Loucy (cell line): ENCODE measurements at regions not wholly inside any gene's neighbourhood (a gene's known extent, or its start where the extent isn't known, plus 50 kb on each side); places are given as distances from the start of the nearest gene placed in this dataset.

Source experiments
- H2AFZ ChIP-seq: fragments of 200-600 bp; sonication (generic); 2 replicates; pipeline ENCODE4 v1.6.0; 2016; ENCODE audit warnings: antibody characterized with exemption, mild to moderate bottlenecking, low read length, moderate library complexity
- H3F3A ChIP-seq: fragments of 200-600 bp; 2 replicates; pipeline ENCODE4 v1.6.0; 2016; ENCODE audit warnings: antibody characterized with exemption, low read depth, mild to moderate bottlenecking
- H3K27me3 ChIP-seq: fragments of 200-600 bp; sonication (generic); 2 replicates; pipeline ENCODE4 v1.6.1; 2014; ENCODE audit warnings: low read length, mild to moderate bottlenecking; ENCODE audit not compliant: insufficient read depth, poor library complexity, severe bottlenecking
- H3K36me3 ChIP-seq: fragments of 200-600 bp; sonication (generic); 2 replicates; pipeline ENCODE4 v1.6.1; 2016; ENCODE audit warnings: low read length; ENCODE audit not compliant: insufficient read depth
- H3K4me1 ChIP-seq: fragments of 200-600 bp; sonication (generic); 2 replicates; pipeline ENCODE4 v1.5.1; 2014; ENCODE audit warnings: low read length, mild to moderate bottlenecking; ENCODE audit not compliant: insufficient read depth, poor library complexity, severe bottlenecking
- H3K4me2 ChIP-seq: fragments of 200-600 bp; sonication (generic); 2 replicates; pipeline ENCODE4 v1.6.0; 2014; ENCODE audit warnings: antibody characterized with exemption, low read length, low read depth, mild to moderate bottlenecking; ENCODE audit not compliant: poor library complexity, severe bottlenecking
- H3K4me3 ChIP-seq: fragments of 200-600 bp; sonication (generic); 2 replicates; pipeline ENCODE4 v1.5.1; 2014; ENCODE audit warnings: low read length, mild to moderate bottlenecking, mixed read lengths; ENCODE audit not compliant: poor library complexity, severe bottlenecking
- H3K79me2 ChIP-seq: fragments of 200-600 bp; sonication (generic); 2 replicates; pipeline ENCODE4 v1.6.1; 2014; ENCODE audit warnings: low read length; ENCODE audit not compliant: insufficient read depth
- H3K9ac ChIP-seq: fragments of 200-600 bp; sonication (generic); 2 replicates; pipeline ENCODE4 v1.6.0; 2014; ENCODE audit warnings: mild to moderate bottlenecking, low read depth, low read length, moderate library complexity; ENCODE audit not compliant: poor library complexity, severe bottlenecking
- H3K9me2 ChIP-seq: fragments of 200-600 bp; sonication (generic); replicated peaks from 2 replicates; pipeline ENCODE4 v1.6.1; 2016; ENCODE audit warnings: low read depth, low read length, mixed read lengths
- H3K9me3 ChIP-seq: fragments of 200-600 bp; sonication (generic); 2 replicates; pipeline ENCODE4 v1.6.1; 2014; ENCODE audit warnings: mild to moderate bottlenecking, antibody characterized with exemption, low read length, low read depth; ENCODE audit not compliant: insufficient read depth
- H4K20me1 ChIP-seq: fragments of 200-600 bp; sonication (generic); 2 replicates; pipeline ENCODE4 v1.6.0; 2014; ENCODE audit warnings: antibody characterized with exemption, low read length, mild to moderate bottlenecking; ENCODE audit not compliant: insufficient read depth, poor library complexity, severe bottlenecking
- EZH2phosphoT487 ChIP-seq: fragments of 200-600 bp; IDR thresholded peaks from 2 replicates; pipeline ENCODE4 v1.6.1; 2018; ENCODE audit warnings: antibody characterized with exemption, mild to moderate bottlenecking, moderate library complexity, borderline replicate concordance
- TF ChIP-seq, protein P1 (sequence below): fragments of 200-600 bp; sonication (generic); conservative IDR thresholded peaks from 2 replicates; pipeline ENCODE4 v1.5.1; 2014; ENCODE audit warnings: mild to moderate bottlenecking, antibody characterized with exemption, low read length

DNA sequence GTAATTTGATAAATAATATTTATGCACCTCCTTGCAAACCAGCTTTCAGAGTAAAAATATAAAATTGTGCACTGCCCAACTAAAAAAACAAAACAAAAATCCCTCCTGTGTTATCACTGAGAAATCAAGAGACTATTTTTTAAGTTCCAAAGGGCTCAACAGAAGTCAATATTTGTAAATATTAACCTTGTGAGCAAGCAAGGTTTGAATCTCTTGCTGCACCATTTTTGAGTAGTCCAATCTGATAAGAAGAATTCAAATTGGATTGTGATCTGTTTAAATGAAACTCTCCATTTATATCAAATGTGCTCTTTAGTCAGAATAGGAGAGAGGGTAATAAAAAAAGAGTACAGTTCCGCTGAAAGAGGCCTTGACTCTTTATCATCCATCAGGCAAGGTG lies 520.2 kb downstream of the RAB28 start:
- no peaks in the 10 kb centered on the region for H3K27me3 ChIP-seq
- H4K20me1 ChIP-seq, result no peaks in the 10 kb centered on the region
- H3K4me3 ChIP-seq, result no peak overlapping the region
- H3K4me1 ChIP-seq, result no peaks in the 10 kb centered on the region
- H2AFZ ChIP-seq, result no peak overlapping the region
- no peaks in the 10 kb centered on the region for H3K9me3 ChIP-seq
- H3F3A ChIP-seq, result no peaks in the 10 kb centered on the region
- H3K79me2 ChIP-seq, result no peaks in the 10 kb centered on the region
- TF ChIP-seq EZH2phosphoT487, result no peak
- TF ChIP-seq, protein P1, sequence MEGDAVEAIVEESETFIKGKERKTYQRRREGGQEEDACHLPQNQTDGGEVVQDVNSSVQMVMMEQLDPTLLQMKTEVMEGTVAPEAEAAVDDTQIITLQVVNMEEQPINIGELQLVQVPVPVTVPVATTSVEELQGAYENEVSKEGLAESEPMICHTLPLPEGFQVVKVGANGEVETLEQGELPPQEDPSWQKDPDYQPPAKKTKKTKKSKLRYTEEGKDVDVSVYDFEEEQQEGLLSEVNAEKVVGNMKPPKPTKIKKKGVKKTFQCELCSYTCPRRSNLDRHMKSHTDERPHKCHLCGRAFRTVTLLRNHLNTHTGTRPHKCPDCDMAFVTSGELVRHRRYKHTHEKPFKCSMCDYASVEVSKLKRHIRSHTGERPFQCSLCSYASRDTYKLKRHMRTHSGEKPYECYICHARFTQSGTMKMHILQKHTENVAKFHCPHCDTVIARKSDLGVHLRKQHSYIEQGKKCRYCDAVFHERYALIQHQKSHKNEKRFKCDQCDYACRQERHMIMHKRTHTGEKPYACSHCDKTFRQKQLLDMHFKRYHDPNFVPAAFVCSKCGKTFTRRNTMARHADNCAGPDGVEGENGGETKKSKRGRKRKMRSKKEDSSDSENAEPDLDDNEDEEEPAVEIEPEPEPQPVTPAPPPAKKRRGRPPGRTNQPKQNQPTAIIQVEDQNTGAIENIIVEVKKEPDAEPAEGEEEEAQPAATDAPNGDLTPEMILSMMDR, result no peak
- no peak overlapping the region for H3K4me2 ChIP-seq
- H3K9ac ChIP-seq, result no peak overlapping the region
- no peaks in the 10 kb centered on the region for H3K9me2 ChIP-seq
- no peaks in the 10 kb centered on the region for H3K36me3 ChIP-seq

DNA sequence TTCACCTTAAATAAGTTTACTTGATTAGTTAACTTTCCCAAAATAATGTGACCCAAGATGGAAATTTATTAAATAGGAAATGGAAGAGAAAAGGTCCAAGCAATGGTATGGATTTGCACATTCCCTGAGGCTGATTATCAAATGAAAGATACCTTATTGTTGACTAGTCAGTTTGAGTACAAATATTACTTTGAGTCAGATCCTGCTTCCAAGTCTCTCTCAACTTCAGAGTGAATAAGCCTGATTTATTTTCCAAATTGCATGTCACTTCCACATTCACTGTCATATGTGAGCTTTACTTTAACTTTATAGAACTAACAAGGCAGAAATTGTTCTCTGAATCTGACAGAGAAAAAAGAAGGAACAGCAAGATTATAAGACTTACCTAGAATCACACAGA lies 520.8 kb downstream of the RAB28 start:
- TF ChIP-seq, protein P1, result no peak
- H3K9ac ChIP-seq, result no peak overlapping the region
- no peaks in the 10 kb centered on the region for H3K9me3 ChIP-seq
- no peaks in the 10 kb centered on the region for H3K79me2 ChIP-seq
- no peaks in the 10 kb centered on the region for H3K4me1 ChIP-seq
- H4K20me1 ChIP-seq, result no peaks in the 10 kb centered on the region
- no peaks in the 10 kb centered on the region for H3K27me3 ChIP-seq
- H3K36me3 ChIP-seq, result no peaks in the 10 kb centered on the region
- no peak overlapping the region for H3K4me2 ChIP-seq
- no peaks in the 10 kb centered on the region for H3K9me2 ChIP-seq
- H3F3A ChIP-seq, result no peaks in the 10 kb centered on the region
- no peak overlapping the region for H3K4me3 ChIP-seq
- H2AFZ ChIP-seq, result no peak overlapping the region

DNA sequence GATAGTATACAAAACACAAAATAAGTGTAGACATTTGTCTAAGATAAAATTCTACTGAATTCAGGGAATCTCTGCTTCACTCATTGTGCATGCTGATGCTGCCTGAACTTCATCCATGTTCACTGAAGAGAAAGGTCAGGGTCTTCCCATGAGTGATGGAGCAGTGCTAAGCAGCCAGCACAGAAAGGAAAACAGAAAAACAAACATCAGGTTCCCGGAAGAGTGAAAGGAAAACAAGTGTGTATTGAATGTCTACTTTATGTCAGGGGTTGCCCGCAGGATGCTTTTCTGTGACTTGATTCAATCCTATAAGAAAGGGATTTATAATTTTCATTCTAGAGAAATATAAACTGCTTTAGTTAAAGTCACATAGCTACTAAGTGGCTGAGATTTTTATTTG lies 522.4 kb downstream of the RAB28 start:
- H3K36me3 ChIP-seq, result no peaks in the 10 kb centered on the region
- H2AFZ ChIP-seq, result no peak overlapping the region
- no peaks in the 10 kb centered on the region for H3F3A ChIP-seq
- H3K4me1 ChIP-seq, result no peaks in the 10 kb centered on the region
- no peak overlapping the region for H3K4me2 ChIP-seq
- TF ChIP-seq, protein P1, result no peak
- TF ChIP-seq EZH2phosphoT487, result no peak
- H3K9me2 ChIP-seq, result no peaks in the 10 kb centered on the region
- H3K27me3 ChIP-seq, result no peaks in the 10 kb centered on the region
- no peaks in the 10 kb centered on the region for H4K20me1 ChIP-seq
- H3K4me3 ChIP-seq, result no peak overlapping the region
- no peaks in the 10 kb centered on the region for H3K9me3 ChIP-seq
- H3K79me2 ChIP-seq, result no peaks in the 10 kb centered on the region
- H3K9ac ChIP-seq, result no peak overlapping the region
